ENCODE measurements at regions not wholly inside any gene's neighbourhood (a gene's known extent, or its start where the extent isn't known, plus 50 kb on each side); places are given as distances from the start of the nearest gene placed in this dataset.

DNA sequence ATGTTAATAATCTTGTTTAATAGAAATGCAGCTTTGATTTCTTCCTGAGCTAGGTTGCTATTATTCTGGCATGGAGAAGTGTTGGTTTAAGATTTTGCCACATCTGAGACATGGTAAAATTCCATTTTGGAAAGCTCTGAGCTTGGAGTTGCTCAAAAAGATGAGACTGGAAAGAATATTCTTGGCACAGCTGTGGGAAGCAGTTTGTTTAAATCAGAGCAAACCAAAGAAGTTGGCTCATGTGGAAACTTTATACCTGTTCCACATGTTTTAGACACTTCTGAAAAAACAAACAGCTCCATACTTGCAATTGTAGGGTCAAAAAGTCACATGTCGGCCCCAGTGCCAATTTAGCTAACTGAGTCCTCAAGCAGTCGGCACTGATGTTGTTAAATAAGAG is 116.6 kb downstream of the SLC4A3 start:
- Histone ChIP-seq H4K20me1 (ENCODE audit: control insufficient read depth, insufficient read depth, low read depth, low read length) (no peaks in the 10 kb centered on the region), H3K27ac (ENCODE audit: low read depth, low read length) (no peak overlapping the region), H3K27me3 (ENCODE audit: control insufficient read depth, low read length) (no peaks in the 10 kb centered on the region), H3K36me3 (ENCODE audit: control insufficient read depth, low read length) (no peaks in the 10 kb centered on the region; the same call in 1 of the 2 replicates), H3K4me3 (ENCODE audit: low read length) (no peak overlapping the region), H3K79me2 (ENCODE audit: control insufficient read depth, low read length) (no peaks in the 10 kb centered on the region), H3F3A (ENCODE audit: control insufficient read depth, insufficient read depth) (no peaks in the 10 kb centered on the region), H3K4me1 (ENCODE audit: control insufficient read depth, low read length) (no peaks in the 10 kb centered on the region), H3K9me2 (replicated peaks; ENCODE audit: control insufficient read depth, low read length) (no peaks in the 10 kb centered on the region), H3K4me2 (ENCODE audit: low read length) (no peak overlapping the region), H3K9me3 (ENCODE audit: control insufficient read depth, insufficient read depth, low read length) (no peaks in the 10 kb centered on the region)
- no peak for TF ChIP-seq EZH2phosphoT487 (IDR thresholded peaks at IDR 0.05; ENCODE audit: borderline replicate concordance, low read length)
- TF ChIP-seq, protein P1, sequence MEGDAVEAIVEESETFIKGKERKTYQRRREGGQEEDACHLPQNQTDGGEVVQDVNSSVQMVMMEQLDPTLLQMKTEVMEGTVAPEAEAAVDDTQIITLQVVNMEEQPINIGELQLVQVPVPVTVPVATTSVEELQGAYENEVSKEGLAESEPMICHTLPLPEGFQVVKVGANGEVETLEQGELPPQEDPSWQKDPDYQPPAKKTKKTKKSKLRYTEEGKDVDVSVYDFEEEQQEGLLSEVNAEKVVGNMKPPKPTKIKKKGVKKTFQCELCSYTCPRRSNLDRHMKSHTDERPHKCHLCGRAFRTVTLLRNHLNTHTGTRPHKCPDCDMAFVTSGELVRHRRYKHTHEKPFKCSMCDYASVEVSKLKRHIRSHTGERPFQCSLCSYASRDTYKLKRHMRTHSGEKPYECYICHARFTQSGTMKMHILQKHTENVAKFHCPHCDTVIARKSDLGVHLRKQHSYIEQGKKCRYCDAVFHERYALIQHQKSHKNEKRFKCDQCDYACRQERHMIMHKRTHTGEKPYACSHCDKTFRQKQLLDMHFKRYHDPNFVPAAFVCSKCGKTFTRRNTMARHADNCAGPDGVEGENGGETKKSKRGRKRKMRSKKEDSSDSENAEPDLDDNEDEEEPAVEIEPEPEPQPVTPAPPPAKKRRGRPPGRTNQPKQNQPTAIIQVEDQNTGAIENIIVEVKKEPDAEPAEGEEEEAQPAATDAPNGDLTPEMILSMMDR (IDR thresholded peaks at IDR 0.05; ENCODE audit: low read depth, low read length, poor library complexity, severe bottlenecking) = no peak

DNA sequence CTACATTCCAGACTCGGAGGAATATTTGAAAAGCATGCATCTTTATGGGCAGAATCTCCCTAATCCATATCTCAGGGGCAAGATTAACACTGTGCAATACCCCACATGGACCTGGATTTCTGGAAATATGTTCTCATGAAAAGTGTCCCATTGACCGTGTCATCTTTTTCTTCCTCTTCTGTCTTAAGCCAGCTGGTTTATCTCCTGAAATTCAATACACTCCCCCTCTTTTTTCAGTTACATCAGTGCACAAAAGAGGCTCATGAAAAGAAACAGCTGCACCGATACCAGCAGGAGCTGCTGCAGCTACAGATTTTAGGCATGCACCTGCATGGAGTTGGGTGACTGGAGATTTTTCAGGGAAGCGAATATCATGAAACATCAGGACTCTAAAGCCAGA is 117.2 kb downstream of the SLC4A3 start:
- no peak overlapping the region for H3K4me2 ChIP-seq (ENCODE audit: low read length)

DNA sequence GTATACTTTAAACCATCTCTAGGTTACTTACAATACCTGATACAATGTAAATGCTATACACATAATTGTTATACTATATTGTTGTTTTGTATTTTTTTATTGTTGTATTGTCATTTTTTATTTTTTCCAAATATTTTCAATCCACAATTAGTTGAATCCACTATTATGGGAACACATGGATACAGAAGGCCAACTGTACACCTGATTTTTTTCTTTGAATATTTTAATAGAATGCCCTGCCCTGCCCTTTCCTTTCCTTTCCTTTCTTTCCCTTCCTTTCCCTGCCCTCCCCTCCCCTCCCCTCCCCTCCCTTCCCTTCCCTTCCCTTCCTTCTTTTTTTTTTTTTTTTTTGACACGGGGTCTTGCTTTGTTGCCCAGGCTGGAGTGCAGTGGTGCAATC is 120.2 kb downstream of the SLC4A3 start:
- H3K9me3 ChIP-seq (ENCODE audit: control insufficient read depth, insufficient read depth, low read length) = no peaks in the 10 kb centered on the region
- H3K27ac ChIP-seq (ENCODE audit: low read depth, low read length) = no peak overlapping the region
- no peaks in the 10 kb centered on the region for H3K79me2 ChIP-seq (ENCODE audit: control insufficient read depth, low read length)
- TF ChIP-seq EZH2phosphoT487 (IDR thresholded peaks at IDR 0.05; ENCODE audit: borderline replicate concordance, low read length) = no peak
- TF ChIP-seq, protein P1 (IDR thresholded peaks at IDR 0.05; ENCODE audit: low read depth, low read length, poor library complexity, severe bottlenecking) = no peak
- H3F3A ChIP-seq (ENCODE audit: control insufficient read depth, insufficient read depth) = no peaks in the 10 kb centered on the region
- no peaks in the 10 kb centered on the region for H3K9me2 ChIP-seq (replicated peaks; ENCODE audit: control insufficient read depth, low read length)
- no peak overlapping the region for H3K4me3 ChIP-seq (ENCODE audit: low read length)
- no peaks in the 10 kb centered on the region for H3K4me1 ChIP-seq (ENCODE audit: control insufficient read depth, low read length)
- H4K20me1 ChIP-seq (ENCODE audit: control insufficient read depth, insufficient read depth, low read depth, low read length) = no peaks in the 10 kb centered on the region
- no peak overlapping the region for H3K4me2 ChIP-seq (ENCODE audit: low read length)
- H3K27me3 ChIP-seq (ENCODE audit: control insufficient read depth, low read length) = no peaks in the 10 kb centered on the region
- no peaks in the 10 kb centered on the region; the same call in 1 of the 2 replicates for H3K36me3 ChIP-seq (ENCODE audit: control insufficient read depth, low read length)

More for the DNA sequence above, 117.2 kb downstream of the SLC4A3 start:
- Histone ChIP-seq H3K4me1 (ENCODE audit: control insufficient read depth, low read length) (no peaks in the 10 kb centered on the region), H3K36me3 (ENCODE audit: control insufficient read depth, low read length) (no peaks in the 10 kb centered on the region; the same call in 1 of the 2 replicates), H3K27me3 (ENCODE audit: control insufficient read depth, low read length) (no peaks in the 10 kb centered on the region), H3K4me3 (ENCODE audit: low read length) (no peak overlapping the region), H3K27ac (ENCODE audit: low read depth, low read length) (no peak overlapping the region), H3K79me2 (ENCODE audit: control insufficient read depth, low read length) (no peaks in the 10 kb centered on the region), H3K9me3 (ENCODE audit: control insufficient read depth, insufficient read depth, low read length) (no peaks in the 10 kb centered on the region), H4K20me1 (ENCODE audit: control insufficient read depth, insufficient read depth, low read depth, low read length) (no peaks in the 10 kb centered on the region), H3K9me2 (replicated peaks; ENCODE audit: control insufficient read depth, low read length) (no peaks in the 10 kb centered on the region), H3F3A (ENCODE audit: control insufficient read depth, insufficient read depth) (no peaks in the 10 kb centered on the region)
- TF ChIP-seq EZH2phosphoT487 (IDR thresholded peaks at IDR 0.05; ENCODE audit: borderline replicate concordance, low read length) = no peak
- TF ChIP-seq, protein P1 (IDR thresholded peaks at IDR 0.05; ENCODE audit: low read depth, low read length, poor library complexity, severe bottlenecking) = no peak
